ENCODE measurements at regions not wholly inside any gene's neighbourhood (a gene's known extent, or its start where the extent isn't known, plus 50 kb on each side); places are given as distances from the start of the nearest gene placed in this dataset.

GRCh38 chr2:48259811-48260210, 54.7 kb upstream of the FOXN2 start:
- Histone ChIP-seq H3K9ac (ENCODE audit: low read depth, low read length, poor library complexity, severe bottlenecking) (no peak overlapping the region), H3K36me3 (ENCODE audit: insufficient read depth, low read length) (no peaks in the 10 kb centered on the region), H2AFZ (ENCODE audit: low read length) (no peak overlapping the region), H3K4me1 (ENCODE audit: insufficient read depth, low read length, poor library complexity, severe bottlenecking) (no peaks in the 10 kb centered on the region), H3K9me3 (ENCODE audit: insufficient read depth, low read depth, low read length) (no peaks in the 10 kb centered on the region), H3K4me3 (ENCODE audit: low read length, poor library complexity, severe bottlenecking) (no peak overlapping the region), H3K27me3 (ENCODE audit: insufficient read depth, low read length, poor library complexity, severe bottlenecking) (no peaks in the 10 kb centered on the region), H3K79me2 (ENCODE audit: insufficient read depth, low read length) (no peaks in the 10 kb centered on the region), H3K9me2 (replicated peaks; ENCODE audit: low read depth, low read length) (no peaks in the 10 kb centered on the region), H3F3A (ENCODE audit: low read depth) (no peaks in the 10 kb centered on the region), H4K20me1 (ENCODE audit: insufficient read depth, low read length, poor library complexity, severe bottlenecking) (no peaks in the 10 kb centered on the region), H3K4me2 (ENCODE audit: low read depth, low read length, poor library complexity, severe bottlenecking) (no peak overlapping the region)
- TF ChIP-seq EZH2phosphoT487 (IDR thresholded peaks at IDR 0.05; ENCODE audit: borderline replicate concordance) (no peak), CTCF (conservative IDR thresholded peaks at IDR 0.05; ENCODE audit: low read length) (no peak)

- Histone ChIP-seq H3K9me3 (ENCODE audit: insufficient read depth, low read depth, low read length) (no peaks in the 10 kb centered on the region), H3K4me2 (ENCODE audit: low read depth, low read length, poor library complexity, severe bottlenecking) (no peak overlapping the region), H3F3A (ENCODE audit: low read depth) (no peaks in the 10 kb centered on the region), H2AFZ (ENCODE audit: low read length) (no peak overlapping the region), H3K36me3 (ENCODE audit: insufficient read depth, low read length) (no peaks in the 10 kb centered on the region), H3K9ac (ENCODE audit: low read depth, low read length, poor library complexity, severe bottlenecking) (no peak overlapping the region), H3K4me3 (ENCODE audit: low read length, poor library complexity, severe bottlenecking) (no peak overlapping the region), H3K4me1 (ENCODE audit: insufficient read depth, low read length, poor library complexity, severe bottlenecking) (no peaks in the 10 kb centered on the region), H3K9me2 (replicated peaks; ENCODE audit: low read depth, low read length) (no peaks in the 10 kb centered on the region), H3K79me2 (ENCODE audit: insufficient read depth, low read length) (no peaks in the 10 kb centered on the region), H4K20me1 (ENCODE audit: insufficient read depth, low read length, poor library complexity, severe bottlenecking) (no peaks in the 10 kb centered on the region), H3K27me3 (ENCODE audit: insufficient read depth, low read length, poor library complexity, severe bottlenecking) (no peaks in the 10 kb centered on the region)
- no peak for TF ChIP-seq EZH2phosphoT487 (IDR thresholded peaks at IDR 0.05; ENCODE audit: borderline replicate concordance)
- TF ChIP-seq CTCF (conservative IDR thresholded peaks at IDR 0.05; ENCODE audit: low read length): no peak
These were observed 49.9 kb upstream of the FOXN2 start for GRCh38 chr2:48264627-48265026.
